ENCODE measurements at regions not wholly inside any gene's neighbourhood (a gene's known extent, or its start where the extent isn't known, plus 50 kb on each side); places are given as distances from the start of the nearest gene placed in this dataset.
A peak's percentile ranks its signal among the peaks of the same experiment; 100 is the strongest.

DNA sequence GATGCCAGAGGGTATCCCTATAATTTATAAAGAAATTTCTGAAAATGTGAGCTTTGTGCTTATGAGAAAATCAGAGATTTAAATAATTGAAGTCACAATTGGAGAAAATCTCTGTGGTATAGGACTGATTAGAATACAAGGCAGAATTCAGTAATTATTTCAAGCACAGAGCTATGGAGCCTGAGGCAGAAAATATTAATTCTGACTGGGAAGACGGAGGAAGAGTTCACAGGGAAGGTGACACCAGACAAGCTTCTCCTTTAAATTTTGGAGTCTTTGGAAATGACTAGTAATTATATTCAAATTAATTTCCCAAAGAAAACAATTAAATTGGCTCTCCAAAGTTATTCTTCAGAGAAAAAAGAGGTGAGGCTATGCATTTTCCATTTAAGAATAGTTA is 121.5 kb downstream of the CHRM3 start:
- DNase-seq: no peak
- CTCF ChIA-PET: no interaction called here
- H3K9me3 Mint-ChIP-seq (ENCODE audit: low read depth): peaks cover 2% of the 10 kb centered on the region
- H3K4me3 Mint-ChIP-seq: no peak overlapping the region
- H3K4me1 Mint-ChIP-seq: no peaks in the 10 kb centered on the region
- ATAC-seq: no peak
- H3K27me3 Mint-ChIP-seq: no peaks in the 10 kb centered on the region
- no peaks in the 10 kb centered on the region for H3K36me3 Mint-ChIP-seq
- no peak overlapping the region for H3K27ac Mint-ChIP-seq

DNA sequence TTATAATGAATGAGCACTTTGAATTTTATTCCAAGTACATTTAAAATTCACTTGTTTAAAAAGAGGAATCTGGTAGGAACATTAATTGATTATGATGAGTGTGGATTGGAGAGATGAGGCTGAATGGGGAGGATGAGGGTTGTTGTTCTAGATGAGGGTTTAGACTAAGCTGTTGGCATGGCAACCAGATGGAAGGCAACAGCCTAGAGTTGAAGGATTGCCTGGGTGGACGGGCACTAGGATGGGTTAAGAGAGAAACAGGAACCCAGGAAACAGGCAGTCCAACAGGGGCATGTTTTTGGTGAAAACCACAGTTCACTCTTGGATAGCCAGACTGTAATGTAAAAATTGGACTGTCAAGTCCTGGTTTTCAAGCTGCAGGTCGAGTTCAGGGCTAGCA is 125.5 kb downstream of the CHRM3 start:
- Mint-ChIP-seq H3K27ac (no peak overlapping the region), H3K4me1 (no peaks in the 10 kb centered on the region), H3K27me3 (no peaks in the 10 kb centered on the region), H3K9me3 (ENCODE audit: low read depth) (peaks cover 2% of the 10 kb centered on the region), H3K4me3 (no peak overlapping the region), H3K36me3 (no peaks in the 10 kb centered on the region)
- no peak for ATAC-seq
- no peak for DNase-seq
- CTCF ChIA-PET: no interaction called here

- no peaks in the 10 kb centered on the region for H3K36me3 Mint-ChIP-seq
- H3K27me3 Mint-ChIP-seq: no peaks in the 10 kb centered on the region
- H3K4me3 Mint-ChIP-seq: no peak overlapping the region
- H3K9me3 Mint-ChIP-seq (ENCODE audit: low read depth): no peaks in the 10 kb centered on the region
- H3K27ac Mint-ChIP-seq: no peak overlapping the region
- CTCF ChIA-PET: interaction anchor here (1.3 kb wide), 2 partner anchors 11 to 381 kb away, joined by 3 read pairs; no protein-coding TSS in a partner anchor
- H3K4me1 Mint-ChIP-seq: no peaks in the 10 kb centered on the region
- DNase-seq: no peak
- ATAC-seq: no peak
These were observed 130.2 kb downstream of the CHRM3 start for GRCh38 chr1:239516579-239516978.

- no peaks in the 10 kb centered on the region for H3K4me1 Mint-ChIP-seq
- no peak for ATAC-seq
- H3K9me3 Mint-ChIP-seq (ENCODE audit: low read depth): no peaks in the 10 kb centered on the region
- H3K36me3 Mint-ChIP-seq: no peaks in the 10 kb centered on the region
- H3K4me3 Mint-ChIP-seq: no peak overlapping the region
- CTCF ChIA-PET: no interaction called here
- no peak overlapping the region for H3K27ac Mint-ChIP-seq
- DNase-seq: no peak
- H3K27me3 Mint-ChIP-seq: peaks cover 2% of the 10 kb centered on the region
These were observed 140.0 kb downstream of the CHRM3 start for GRCh38 chr1:239526391-239526790.

GRCh38 chr1:239527051-239527693 is 140.8 kb downstream of the CHRM3 start:
- Mint-ChIP-seq H3K4me3 (no peak overlapping the region), H3K36me3 (no peaks in the 10 kb centered on the region), H3K27ac (no peak overlapping the region), H3K9me3 (ENCODE audit: low read depth) (no peaks in the 10 kb centered on the region), H3K27me3 (no peaks in the 10 kb centered on the region), H3K4me1 (no peaks in the 10 kb centered on the region)
- CTCF ChIA-PET: interaction anchor here (1.2 kb wide), 1 partner anchor 11 kb away, joined by 3 read pairs; no protein-coding TSS in a partner anchor
- DNase-seq (no peak), ATAC-seq (no peak)

- CTCF ChIA-PET: no interaction called here
- no peak overlapping the region for H3K4me3 Mint-ChIP-seq
- H3K27me3 Mint-ChIP-seq: peaks cover 3% of the 10 kb centered on the region
These were observed 149.9 kb downstream of the CHRM3 start for GRCh38 chr1:239536165-239536849.

GRCh38 chr1:239537795-239538194 is 151.4 kb downstream of the CHRM3 start:
- no peak overlapping the region for H3K4me3 Mint-ChIP-seq
- ATAC-seq (no peak), DNase-seq (no peak)
- no peak overlapping the region for H3K27ac Mint-ChIP-seq
- CTCF ChIA-PET: no interaction called here
- H3K4me1 Mint-ChIP-seq: no peaks in the 10 kb centered on the region
- H3K27me3 Mint-ChIP-seq: peaks cover 3% of the 10 kb centered on the region
- H3K9me3 Mint-ChIP-seq (ENCODE audit: low read depth): no peaks in the 10 kb centered on the region
- H3K36me3 Mint-ChIP-seq: no peaks in the 10 kb centered on the region

More at GRCh38 chr1:239536165-239536849, 149.9 kb downstream of the CHRM3 start:
- Mint-ChIP-seq H3K9me3 (ENCODE audit: low read depth) (no peaks in the 10 kb centered on the region), H3K36me3 (no peaks in the 10 kb centered on the region), H3K4me1 (no peaks in the 10 kb centered on the region), H3K27ac (no peak overlapping the region)
- DNase-seq (no peak), ATAC-seq (no peak)

DNA sequence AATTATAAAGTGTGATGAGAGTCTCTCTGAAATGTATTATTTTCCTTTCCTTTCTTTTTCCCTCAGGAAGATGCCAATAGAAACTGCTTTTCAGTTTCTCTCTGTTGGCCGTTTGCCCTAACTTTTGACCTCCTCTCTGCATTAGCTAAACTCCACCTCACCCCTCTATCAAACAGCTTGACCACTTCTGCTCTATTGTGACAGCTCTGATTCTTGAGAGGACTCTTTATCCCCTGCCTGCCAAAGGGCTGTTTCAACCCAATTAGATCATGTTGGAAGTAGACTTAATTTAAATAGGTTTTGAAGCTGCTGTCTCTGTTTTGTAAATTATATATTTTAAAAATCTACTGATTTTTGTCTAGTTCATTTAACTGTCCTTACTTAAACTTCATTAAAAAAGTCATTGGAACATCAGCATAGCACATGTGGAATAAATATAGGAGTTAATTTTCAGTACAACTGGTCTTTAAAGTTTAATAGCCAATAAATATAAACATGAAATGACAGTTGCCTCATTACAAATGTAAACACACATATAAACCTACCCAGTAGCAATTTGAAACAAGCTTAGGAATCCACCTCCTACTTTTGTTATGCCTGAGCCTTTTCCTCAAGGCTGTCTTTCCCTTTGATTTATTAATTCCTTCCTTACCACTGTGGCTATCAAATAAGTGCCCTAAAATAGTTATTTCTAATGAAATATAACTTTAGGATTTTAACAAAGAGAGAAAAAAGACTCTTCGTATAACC is 152.0 kb downstream of the CHRM3 start:
- Mint-ChIP-seq H3K4me1 (no peaks in the 10 kb centered on the region), H3K9me3 (ENCODE audit: low read depth) (no peaks in the 10 kb centered on the region), H3K27ac (no peak overlapping the region), H3K4me3 (no peak overlapping the region), H3K27me3 (peaks cover 3% of the 10 kb centered on the region), H3K36me3 (no peaks in the 10 kb centered on the region)
- DNase-seq (no peak), ATAC-seq (no peak)
- CTCF ChIA-PET: no interaction called here

GRCh38 chr1:239539051-239539450 is 152.7 kb downstream of the CHRM3 start:
- ATAC-seq (no peak), DNase-seq (no peak)
- CTCF ChIA-PET: no interaction called here
- no peaks in the 10 kb centered on the region for H3K36me3 Mint-ChIP-seq
- H3K27me3 Mint-ChIP-seq: peaks cover 3% of the 10 kb centered on the region
- H3K4me3 Mint-ChIP-seq: no peak overlapping the region
- H3K4me1 Mint-ChIP-seq: no peaks in the 10 kb centered on the region
- no peak overlapping the region for H3K27ac Mint-ChIP-seq
- no peaks in the 10 kb centered on the region for H3K9me3 Mint-ChIP-seq (ENCODE audit: low read depth)

GRCh38 chr1:239539812-239540211 is 153.4 kb downstream of the CHRM3 start:
- no peaks in the 10 kb centered on the region for H3K9me3 Mint-ChIP-seq (ENCODE audit: low read depth)
- no peak for DNase-seq
- CTCF ChIA-PET: no interaction called here
- no peak overlapping the region for H3K4me3 Mint-ChIP-seq
- no peaks in the 10 kb centered on the region for H3K36me3 Mint-ChIP-seq
- ATAC-seq: no peak
- H3K27me3 Mint-ChIP-seq: peaks cover 3% of the 10 kb centered on the region
- no peaks in the 10 kb centered on the region for H3K4me1 Mint-ChIP-seq
- H3K27ac Mint-ChIP-seq: no peak overlapping the region

DNA sequence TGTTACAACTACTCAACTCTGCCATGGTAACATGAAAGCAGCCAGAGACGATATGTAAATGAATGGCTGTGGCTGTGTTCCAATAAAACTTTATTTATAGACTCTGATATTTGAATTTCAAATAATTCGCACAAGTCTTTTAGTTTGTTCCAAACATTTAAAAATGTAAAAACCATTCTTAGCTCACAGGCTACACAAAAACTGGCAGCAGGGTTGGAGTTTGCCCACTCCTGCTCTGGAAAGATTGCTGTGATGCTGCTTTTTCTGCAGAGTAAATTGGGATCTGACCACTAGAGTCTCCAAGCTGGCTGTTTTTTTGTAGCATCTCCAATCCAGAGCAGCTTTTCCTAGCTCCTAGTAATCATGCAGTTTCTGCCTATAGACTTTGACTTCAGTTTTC is 157.5 kb downstream of the CHRM3 start:
- Mint-ChIP-seq H3K36me3 (peaks cover 8% of the 10 kb centered on the region), H3K9me3 (ENCODE audit: low read depth) (peaks cover 2% of the 10 kb centered on the region), H3K4me3 (no peak overlapping the region), H3K27me3 (peaks cover 3% of the 10 kb centered on the region), H3K4me1 (peaks cover 11% of the 10 kb centered on the region), H3K27ac (no peak overlapping the region)
- CTCF ChIA-PET: no interaction called here
- no peak for DNase-seq
- ATAC-seq: no peak

GRCh38 chr1:239545466-239545865 is 159.1 kb downstream of the CHRM3 start:
- peaks cover 2% of the 10 kb centered on the region for H3K9me3 Mint-ChIP-seq (ENCODE audit: low read depth)
- ATAC-seq (no peak), DNase-seq (no peak)
- H3K27me3 Mint-ChIP-seq: no peaks in the 10 kb centered on the region
- peaks cover 9% of the 10 kb centered on the region for H3K36me3 Mint-ChIP-seq
- H3K4me1 Mint-ChIP-seq: peaks cover 11% of the 10 kb centered on the region
- CTCF ChIA-PET: no interaction called here
- H3K27ac Mint-ChIP-seq: no peak overlapping the region
- H3K4me3 Mint-ChIP-seq: no peak overlapping the region

DNA sequence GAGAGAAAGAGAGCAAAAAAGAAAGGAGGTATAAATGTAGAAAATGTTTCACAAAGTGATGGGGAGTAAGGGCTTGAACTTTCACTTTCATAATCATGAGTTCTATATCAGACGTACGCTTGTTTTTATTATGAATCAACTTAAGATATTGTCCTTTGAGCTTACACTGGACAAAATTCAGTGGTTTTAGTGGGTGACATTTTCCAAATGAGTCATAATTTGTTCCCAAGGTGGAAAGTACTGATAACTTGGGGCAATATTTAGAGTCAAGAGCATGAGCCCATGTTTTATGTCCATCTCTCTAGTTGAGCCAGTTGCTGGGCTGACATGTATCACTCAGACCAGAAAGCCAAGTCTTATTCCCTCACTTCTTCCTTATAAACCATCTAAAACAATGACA is 161.6 kb downstream of the CHRM3 start:
- Mint-ChIP-seq H3K27ac (peak overlapping the region; percentile 79), H3K36me3 (peaks cover 9% of the 10 kb centered on the region), H3K27me3 (no peaks in the 10 kb centered on the region), H3K9me3 (ENCODE audit: low read depth) (peaks cover 2% of the 10 kb centered on the region), H3K4me1 (peaks cover 11% of the 10 kb centered on the region), H3K4me3 (peak overlapping the region; percentile 62)
- ATAC-seq: peak; percentile 79
- CTCF ChIA-PET: interaction anchor here (1.5 kb wide), 1 partner anchor 18 kb away, joined by 4 read pairs; no protein-coding TSS in a partner anchor
- no peak for DNase-seq

DNA sequence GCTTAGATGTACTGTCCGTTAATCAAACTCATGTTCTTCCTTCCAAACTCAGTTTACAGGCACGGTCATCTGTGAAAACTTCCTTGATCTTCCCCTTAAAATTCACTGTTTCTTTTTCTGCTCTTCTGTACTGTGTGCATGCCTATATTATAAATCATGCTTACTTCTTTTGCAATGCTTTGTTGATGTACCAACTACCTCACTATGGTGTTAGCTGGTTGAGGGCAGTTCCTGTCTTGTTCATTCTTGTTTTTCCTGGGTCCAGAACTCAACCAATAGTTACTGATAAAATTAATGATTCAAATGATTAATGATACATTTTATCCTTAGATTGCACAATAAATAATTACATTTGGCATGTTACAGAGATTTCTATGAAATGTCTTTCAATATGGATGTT is 163.8 kb downstream of the CHRM3 start:
- Mint-ChIP-seq H3K4me1 (peaks cover 11% of the 10 kb centered on the region), H3K27ac (no peak overlapping the region), H3K4me3 (no peak overlapping the region), H3K9me3 (ENCODE audit: low read depth) (peaks cover 2% of the 10 kb centered on the region), H3K27me3 (no peaks in the 10 kb centered on the region), H3K36me3 (peaks cover 9% of the 10 kb centered on the region)
- DNase-seq (no peak), ATAC-seq (no peak)
- CTCF ChIA-PET: no interaction called here

All from activated CD8-positive, alpha-beta memory T cell treated with anti-CD3 and anti-CD28 coated beads, Interleukin-2, amount 10 ng/mL, durations not matched to agents 7 days and 5 days (primary cell).